Muscle of leg (tissue), 3 donors: ENCODE measurements at regions not wholly inside any gene's neighbourhood (a gene's known extent, or its start where the extent isn't known, plus 50 kb on each side); places are given as distances from the start of the nearest gene placed in this dataset.

Experiments used
- DNase-seq: peaks from one replicate; pipeline ENCODE4 v3.0.0; 2013
- H3K27ac ChIP-seq: one replicate; pipeline ENCODE4 v1.5.1; 2013; ENCODE audit warnings: mild to moderate bottlenecking, low read length, control low read depth
- H3K27me3 ChIP-seq: one replicate; pipeline ENCODE4 v1.6.1; 2013; ENCODE audit warnings: low read length; ENCODE audit not compliant: control insufficient read depth, insufficient read depth
- H3K36me3 ChIP-seq: one replicate; pipeline ENCODE4 v1.6.1; 2013; ENCODE audit warnings: low read length; ENCODE audit not compliant: control insufficient read depth, insufficient read depth
- H3K4me1 ChIP-seq: one replicate; pipeline ENCODE4 v1.6.1; 2013; ENCODE audit warnings: low read length; ENCODE audit not compliant: control insufficient read depth, insufficient read depth
- H3K4me3 ChIP-seq: one replicate; pipeline ENCODE4 v1.5.1; 2013; ENCODE audit warnings: low read length, control low read depth
- H3K9me3 ChIP-seq: replicated peaks from 2 replicates; pipeline ENCODE4 v1.6.1; 2013; ENCODE audit warnings: low read depth, low read length; ENCODE audit not compliant: control insufficient read depth
- WGBS: methylation state at CpG from one replicate; pipeline ENCODE4 v1.1.5; 2013; ENCODE audit warnings: missing lambda C conversion rate; ENCODE audit not compliant: insufficient coverage; 5-methylcytosine and 5-hydroxymethylcytosine counted together

GRCh38 chrX:146141221-146141620 is 323.6 kb downstream of the SLITRK2 start:
- no peaks in the 10 kb centered on the region for H3K4me1 ChIP-seq
- H3K27me3 ChIP-seq, result no peaks in the 10 kb centered on the region
- H3K9me3 ChIP-seq, result no peaks in the 10 kb centered on the region
- no peak overlapping the region for H3K4me3 ChIP-seq
- no peaks in the 10 kb centered on the region for H3K36me3 ChIP-seq
- no peak for DNase-seq
- 49% methylated on average over 3 of the region's 4 CpGs for WGBS
- no peak overlapping the region for H3K27ac ChIP-seq

GRCh38 chrX:146144039-146144438 is 326.4 kb downstream of the SLITRK2 start:
- H3K36me3 ChIP-seq, result no peaks in the 10 kb centered on the region
- H3K4me3 ChIP-seq, result no peak overlapping the region
- H3K27me3 ChIP-seq, result no peaks in the 10 kb centered on the region
- WGBS, result no CpG with 5 or more reads among the region's 5 CpGs
- H3K4me1 ChIP-seq, result no peaks in the 10 kb centered on the region
- no peak overlapping the region for H3K27ac ChIP-seq
- no peaks in the 10 kb centered on the region for H3K9me3 ChIP-seq
- no peak for DNase-seq

GRCh38 chrX:146154191-146154590 is 336.6 kb downstream of the SLITRK2 start:
- DNase-seq, result peak; percentile 4
- Histone ChIP-seq H3K4me3 (no peak overlapping the region), H3K4me1 (no peaks in the 10 kb centered on the region), H3K27ac (no peak overlapping the region), H3K36me3 (no peaks in the 10 kb centered on the region), H3K9me3 (no peaks in the 10 kb centered on the region), H3K27me3 (no peaks in the 10 kb centered on the region)
- 78% methylated on average over 2 of the region's 4 CpGs for WGBS

- no peak for DNase-seq
- Histone ChIP-seq H3K4me1 (no peaks in the 10 kb centered on the region), H3K9me3 (no peaks in the 10 kb centered on the region), H3K36me3 (no peaks in the 10 kb centered on the region), H3K27ac (no peak overlapping the region), H3K27me3 (no peaks in the 10 kb centered on the region), H3K4me3 (no peak overlapping the region)
These were observed 343.0 kb downstream of the SLITRK2 start for GRCh38 chrX:146160443-146161203.

- Histone ChIP-seq H3K4me3 (no peak overlapping the region), H3K9me3 (no peaks in the 10 kb centered on the region), H3K27ac (no peak overlapping the region), H3K36me3 (no peaks in the 10 kb centered on the region), H3K4me1 (no peaks in the 10 kb centered on the region), H3K27me3 (peaks cover 3% of the 10 kb centered on the region)
- peak; percentile 18 for DNase-seq
- 37% methylated on average over 3 of the region's 4 CpGs for WGBS
These were observed 356.1 kb downstream of the SLITRK2 start for GRCh38 chrX:146173742-146174141.

- H3K27me3 ChIP-seq, result no peaks in the 10 kb centered on the region
- WGBS, result no CpG with 5 or more reads among the region's 4 CpGs
- H3K36me3 ChIP-seq, result no peaks in the 10 kb centered on the region
- H3K27ac ChIP-seq, result no peak overlapping the region
- DNase-seq, result no peak
- no peaks in the 10 kb centered on the region for H3K9me3 ChIP-seq
- H3K4me1 ChIP-seq, result no peaks in the 10 kb centered on the region
- no peak overlapping the region for H3K4me3 ChIP-seq
These were observed 364.2 kb downstream of the SLITRK2 start for GRCh38 chrX:146181858-146182257.

- no peaks in the 10 kb centered on the region for H3K9me3 ChIP-seq
- 71% methylated on average over 5 of the region's 5 CpGs for WGBS
- no peak overlapping the region for H3K4me3 ChIP-seq
- H3K27ac ChIP-seq, result no peak overlapping the region
- no peaks in the 10 kb centered on the region for H3K4me1 ChIP-seq
- no peaks in the 10 kb centered on the region for H3K36me3 ChIP-seq
- H3K27me3 ChIP-seq, result no peaks in the 10 kb centered on the region
- DNase-seq, result no peak
These were observed 368.9 kb downstream of the SLITRK2 start for GRCh38 chrX:146186540-146186939.

- WGBS, result 12% methylated on average over 2 of the region's 3 CpGs
- Histone ChIP-seq H3K27ac (no peak overlapping the region), H3K4me3 (no peak overlapping the region), H3K4me1 (no peaks in the 10 kb centered on the region), H3K27me3 (no peaks in the 10 kb centered on the region), H3K9me3 (no peaks in the 10 kb centered on the region), H3K36me3 (no peaks in the 10 kb centered on the region)
- DNase-seq, result peak; percentile 33
These were observed 371.7 kb downstream of the SLITRK2 start for GRCh38 chrX:146189371-146189770.

GRCh38 chrX:146208821-146209220 is 391.2 kb downstream of the SLITRK2 start:
- H3K27me3 ChIP-seq, result no peaks in the 10 kb centered on the region
- H3K4me1 ChIP-seq, result no peaks in the 10 kb centered on the region
- no peaks in the 10 kb centered on the region for H3K9me3 ChIP-seq
- H3K27ac ChIP-seq, result no peak overlapping the region
- no peak for DNase-seq
- no CpG with 5 or more reads among the region's 4 CpGs for WGBS
- H3K4me3 ChIP-seq, result no peak overlapping the region
- H3K36me3 ChIP-seq, result no peaks in the 10 kb centered on the region

- H3K27me3 ChIP-seq, result no peaks in the 10 kb centered on the region
- no peaks in the 10 kb centered on the region for H3K36me3 ChIP-seq
- H3K4me3 ChIP-seq, result no peak overlapping the region
- no CpG with 5 or more reads among the region's 1 CpG for WGBS
- H3K27ac ChIP-seq, result no peak overlapping the region
- no peaks in the 10 kb centered on the region for H3K9me3 ChIP-seq
- DNase-seq, result no peak
- H3K4me1 ChIP-seq, result no peaks in the 10 kb centered on the region
These were observed 406.8 kb downstream of the SLITRK2 start for GRCh38 chrX:146224442-146224841.

- Histone ChIP-seq H3K27me3 (no peaks in the 10 kb centered on the region), H3K9me3 (no peaks in the 10 kb centered on the region), H3K36me3 (no peaks in the 10 kb centered on the region), H3K4me3 (no peak overlapping the region), H3K4me1 (no peaks in the 10 kb centered on the region), H3K27ac (no peak overlapping the region)
- WGBS, result 64% methylated on average over 2 of the region's 2 CpGs
- no peak for DNase-seq
These were observed 420.5 kb downstream of the SLITRK2 start for GRCh38 chrX:146238173-146238572.
